PC-3 (cell line): ENCODE measurements at regions not wholly inside any gene's neighbourhood (a gene's known extent, or its start where the extent isn't known, plus 50 kb on each side); places are given as distances from the start of the nearest gene placed in this dataset.

Source experiments
- ATAC-seq: fragments of 200-7000 bp; cut with Tn5 transposase; 2 replicates; pipeline ENCODE4 v1.9.1; 2020; ENCODE audit warnings: mild to moderate bottlenecking, moderate library complexity
- BruUV-seq: library from RNA; stranded (reverse); fragments of 400-500 nt; replicated peaks from 2 replicates; lab custom pipeline; 2021; lab: Mats Ljungman, UMichigan
- CTCF ChIA-PET: fragments of 300-600 bp; sonication (Branson Sonifier 250); formaldehyde crosslinking; loops from one replicate; lab custom pipeline; 2022; ENCODE audit warnings: antibody characterized with exemption; lab: Charles Lee
- POLR2A ChIA-PET: fragments of 300-600 bp; sonication (Branson Sonifier 250); formaldehyde crosslinking; loops from one replicate; lab custom pipeline; 2022; ENCODE audit warnings: antibody characterized with exemption; ENCODE audit not compliant: unreplicated experiment; lab: Charles Lee
- DNase-seq: peaks from one replicate; pipeline ENCODE4 v3.0.0-alpha.2; 2015
- H2AFZ ChIP-seq: fragments of 300-600 bp; sonication (generic); 2 replicates; pipeline ENCODE4 v1.6.0; 2016; ENCODE audit warnings: antibody characterized with exemption, low read length
- H3F3A ChIP-seq: fragments of 300-600 bp; sonication (generic); one replicate; pipeline ENCODE4 v1.6.0; 2017; ENCODE audit warnings: antibody characterized with exemption, low read length, control low read depth, mild to moderate bottlenecking; ENCODE audit not compliant: unreplicated experiment
- H3K27ac ChIP-seq: fragments of 300-600 bp; sonication (generic); 2 replicates; pipeline ENCODE4 v1.5.1; 2016; ENCODE audit warnings: mild to moderate bottlenecking, low read length
- H3K27me3 ChIP-seq: fragments of 300-600 bp; sonication (generic); 2 replicates; pipeline ENCODE4 v1.6.1; 2016; ENCODE audit warnings: low read length, mixed read lengths
- H3K36me3 ChIP-seq: fragments of 300-600 bp; sonication (generic); 2 replicates; pipeline ENCODE4 v1.6.1; 2016; ENCODE audit warnings: low read depth, mixed run types, low read length, mixed read lengths
- H3K4me1 ChIP-seq: fragments of 300-600 bp; sonication (generic); 2 replicates; pipeline ENCODE4 v1.5.1; 2016; ENCODE audit warnings: low read length; ENCODE audit not compliant: insufficient read depth
- H3K4me2 ChIP-seq: fragments of 300-600 bp; sonication (generic); 2 replicates; pipeline ENCODE4 v1.6.0; 2016; ENCODE audit warnings: low read length
- H3K4me3 ChIP-seq: fragments of 300-600 bp; sonication (generic); 2 replicates; pipeline ENCODE4 v1.5.1; 2016; ENCODE audit warnings: mild to moderate bottlenecking, low read length, mixed read lengths
- H3K79me2 ChIP-seq: fragments of 300-600 bp; sonication (generic); 2 replicates; pipeline ENCODE4 v1.6.1; 2017; ENCODE audit warnings: low read length, mixed read lengths
- H3K9ac ChIP-seq: fragments of 300-600 bp; sonication (generic); 2 replicates; pipeline ENCODE4 v1.6.0; 2016; ENCODE audit warnings: mild to moderate bottlenecking, low read length
- H3K9me2 ChIP-seq: fragments of 300-600 bp; sonication (generic); replicated peaks from 2 replicates; pipeline ENCODE4 v1.6.1; 2016; ENCODE audit warnings: mixed run types, low read length, mixed read lengths
- H3K9me3 ChIP-seq: fragments of 300-600 bp; sonication (generic); 2 replicates; pipeline ENCODE4 v1.6.1; 2016; ENCODE audit warnings: low read length, mixed read lengths
- H4K20me1 ChIP-seq: fragments of 300-600 bp; sonication (generic); 2 replicates; pipeline ENCODE4 v1.6.1; 2016; ENCODE audit warnings: low read length, mixed read lengths
- EZH2 ChIP-seq: fragments of 300-600 bp; sonication (generic); IDR thresholded peaks from one replicate; pipeline ENCODE4 v1.6.1; 2017; ENCODE audit warnings: antibody characterized with exemption, mild to moderate bottlenecking, low read length; ENCODE audit not compliant: unreplicated experiment
- EZH2phosphoT487 ChIP-seq: fragments of 300-600 bp; sonication (generic); IDR thresholded peaks from 2 replicates; pipeline ENCODE4 v1.6.1; 2018; ENCODE audit warnings: mild to moderate bottlenecking, antibody characterized with exemption, low read length, borderline replicate concordance
- intact Hi-C: fragments of 100-400 bp; cut with micrococcal nuclease; formaldehyde crosslinking; loops from 2 replicates; pipeline ENCODE4 v1.9.0; 2023
- TF ChIP-seq, protein P1 (sequence below): fragments of 300-600 bp; sonication (generic); conservative IDR thresholded peaks from 2 replicates; pipeline ENCODE4 v1.5.1; 2017; ENCODE audit warnings: antibody characterized with exemption, low read depth, mild to moderate bottlenecking, low read length

GRCh38 chr3:72391659-72392058, 456.6 kb downstream of the SHQ1 start:
- intact Hi-C loops = no loop called here
- H3K36me3 ChIP-seq = no peaks in the 10 kb centered on the region
- H3K9me3 ChIP-seq = no peaks in the 10 kb centered on the region
- H3K9ac ChIP-seq = no peak overlapping the region
- POLR2A ChIA-PET = no interaction called here
- H2AFZ ChIP-seq = no peak overlapping the region
- no peaks in the 10 kb centered on the region for H3K9me2 ChIP-seq
- no TSS peak for BruUV-seq
- no peaks in the 10 kb centered on the region for H3K27me3 ChIP-seq
- no peaks in the 10 kb centered on the region for H3K4me1 ChIP-seq
- H3F3A ChIP-seq = no peaks in the 10 kb centered on the region
- DNase-seq = no peak
- H3K4me2 ChIP-seq = no peak overlapping the region
- peaks cover 98% of the 10 kb centered on the region for H3K79me2 ChIP-seq
- H3K27ac ChIP-seq = no peak overlapping the region
- CTCF ChIA-PET = no interaction called here
- peaks cover 82% of the 10 kb centered on the region for H4K20me1 ChIP-seq
- ATAC-seq = no peak
- TF ChIP-seq, protein P1, sequence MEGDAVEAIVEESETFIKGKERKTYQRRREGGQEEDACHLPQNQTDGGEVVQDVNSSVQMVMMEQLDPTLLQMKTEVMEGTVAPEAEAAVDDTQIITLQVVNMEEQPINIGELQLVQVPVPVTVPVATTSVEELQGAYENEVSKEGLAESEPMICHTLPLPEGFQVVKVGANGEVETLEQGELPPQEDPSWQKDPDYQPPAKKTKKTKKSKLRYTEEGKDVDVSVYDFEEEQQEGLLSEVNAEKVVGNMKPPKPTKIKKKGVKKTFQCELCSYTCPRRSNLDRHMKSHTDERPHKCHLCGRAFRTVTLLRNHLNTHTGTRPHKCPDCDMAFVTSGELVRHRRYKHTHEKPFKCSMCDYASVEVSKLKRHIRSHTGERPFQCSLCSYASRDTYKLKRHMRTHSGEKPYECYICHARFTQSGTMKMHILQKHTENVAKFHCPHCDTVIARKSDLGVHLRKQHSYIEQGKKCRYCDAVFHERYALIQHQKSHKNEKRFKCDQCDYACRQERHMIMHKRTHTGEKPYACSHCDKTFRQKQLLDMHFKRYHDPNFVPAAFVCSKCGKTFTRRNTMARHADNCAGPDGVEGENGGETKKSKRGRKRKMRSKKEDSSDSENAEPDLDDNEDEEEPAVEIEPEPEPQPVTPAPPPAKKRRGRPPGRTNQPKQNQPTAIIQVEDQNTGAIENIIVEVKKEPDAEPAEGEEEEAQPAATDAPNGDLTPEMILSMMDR = no peak
- TF ChIP-seq EZH2 = no peak
- no peak for TF ChIP-seq EZH2phosphoT487
- no peak overlapping the region for H3K4me3 ChIP-seq

DNA sequence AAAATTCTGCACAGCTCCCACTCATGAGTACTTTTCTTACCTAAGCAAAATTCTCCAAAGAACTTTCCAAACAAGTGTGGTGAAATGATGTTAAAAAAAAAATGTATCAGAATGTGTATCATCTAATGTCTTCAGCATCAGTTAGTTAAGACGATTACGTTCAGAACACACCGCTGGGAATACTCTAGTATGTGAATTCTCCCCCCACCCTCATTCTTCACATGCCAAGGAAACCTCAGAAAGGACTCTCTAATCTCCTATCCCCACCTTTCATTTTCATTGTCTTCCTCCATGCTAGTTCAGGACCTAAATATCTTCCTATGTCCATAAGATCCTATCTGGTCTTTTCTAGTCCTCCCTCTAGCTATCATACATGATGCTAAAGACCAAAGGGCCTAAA, 457.4 kb downstream of the SHQ1 start:
- H3K4me1 ChIP-seq = no peaks in the 10 kb centered on the region
- no peaks in the 10 kb centered on the region for H3K27me3 ChIP-seq
- no peaks in the 10 kb centered on the region for H3K9me2 ChIP-seq
- DNase-seq (no peak), ATAC-seq (no peak)
- no peaks in the 10 kb centered on the region for H3K36me3 ChIP-seq
- peaks cover 82% of the 10 kb centered on the region for H4K20me1 ChIP-seq
- no peak overlapping the region for H3K4me3 ChIP-seq
- H2AFZ ChIP-seq = no peak overlapping the region
- BruUV-seq = no TSS peak
- H3K9me3 ChIP-seq = no peaks in the 10 kb centered on the region
- CTCF ChIA-PET = no interaction called here
- no peak overlapping the region for H3K9ac ChIP-seq
- H3K27ac ChIP-seq = no peak overlapping the region
- H3K79me2 ChIP-seq = peaks cover 98% of the 10 kb centered on the region
- H3F3A ChIP-seq = no peaks in the 10 kb centered on the region
- TF ChIP-seq EZH2phosphoT487 = no peak
- TF ChIP-seq, protein P1 = no peak
- TF ChIP-seq EZH2 = no peak
- POLR2A ChIA-PET = no interaction called here
- H3K4me2 ChIP-seq = no peak overlapping the region
- intact Hi-C loops = no loop called here

DNA sequence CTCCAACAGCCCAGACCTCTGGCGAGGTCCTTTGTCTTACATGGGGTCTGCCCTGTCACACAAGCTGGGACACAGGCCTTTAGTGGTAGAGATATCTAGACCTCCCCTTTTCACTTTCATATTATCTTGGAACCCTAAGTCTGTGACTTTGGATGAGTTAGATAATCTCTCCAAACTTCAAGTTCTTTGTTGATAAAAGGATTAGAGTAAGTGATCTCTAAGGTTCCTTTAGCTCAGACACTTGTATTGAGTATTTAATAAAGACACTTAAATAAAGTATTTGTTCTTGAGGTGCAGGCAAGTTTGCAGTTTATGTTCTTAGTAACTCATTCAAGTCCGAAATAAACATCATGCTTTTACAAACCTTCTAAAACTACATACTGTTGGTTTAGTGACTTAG, 459.6 kb downstream of the SHQ1 start:
- Histone ChIP-seq H3K9me2 (no peaks in the 10 kb centered on the region), H3K27me3 (no peaks in the 10 kb centered on the region), H3K36me3 (no peaks in the 10 kb centered on the region), H2AFZ (no peak overlapping the region), H3K4me1 (no peaks in the 10 kb centered on the region), H3K9ac (no peak overlapping the region), H4K20me1 (peaks cover 65% of the 10 kb centered on the region; the same call in 1 of the 2 replicates), H3K27ac (no peak overlapping the region), H3K79me2 (peaks cover 100% of the 10 kb centered on the region), H3K4me2 (no peak overlapping the region), H3K4me3 (no peak overlapping the region), H3K9me3 (no peaks in the 10 kb centered on the region), H3F3A (no peaks in the 10 kb centered on the region)
- DNase-seq (no peak), ATAC-seq (no peak)
- BruUV-seq = no TSS peak
- intact Hi-C loops = loop anchor here (5.0 kb wide), 1 partner anchor 434 kb away; no protein-coding TSS in a partner anchor
- no peak for TF ChIP-seq EZH2phosphoT487
- TF ChIP-seq, protein P1 = no peak
- TF ChIP-seq EZH2 = no peak
- ChIA-PET CTCF (no interaction called here), POLR2A (no interaction called here)
